ENCODE measurements at regions not wholly inside any gene's neighbourhood (a gene's known extent, or its start where the extent isn't known, plus 50 kb on each side); places are given as distances from the start of the nearest gene placed in this dataset.

DNA sequence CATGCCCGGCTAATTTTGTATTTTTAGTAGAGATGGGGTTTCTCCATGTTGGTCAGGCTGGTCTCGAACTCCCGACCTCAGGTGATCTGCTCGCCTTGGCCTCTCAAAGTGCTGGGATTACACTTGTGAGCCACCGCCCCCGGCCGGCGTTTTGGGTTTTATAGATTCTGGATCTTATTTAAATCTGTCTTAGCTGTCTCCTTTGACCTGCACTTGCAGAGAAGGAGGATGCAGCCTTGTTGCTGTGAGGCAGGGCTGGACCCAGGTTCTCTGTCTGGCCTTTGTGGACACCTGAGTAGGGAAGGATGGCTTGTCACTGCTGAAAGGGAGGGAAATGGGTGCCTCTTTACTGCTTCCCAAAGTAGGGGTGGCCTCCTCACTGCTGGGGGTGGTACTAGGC, 83.0 kb upstream of the HS6ST1 start:
- no peak for DNase-seq (ENCODE audit: low read depth in 2 of 2)

DNA sequence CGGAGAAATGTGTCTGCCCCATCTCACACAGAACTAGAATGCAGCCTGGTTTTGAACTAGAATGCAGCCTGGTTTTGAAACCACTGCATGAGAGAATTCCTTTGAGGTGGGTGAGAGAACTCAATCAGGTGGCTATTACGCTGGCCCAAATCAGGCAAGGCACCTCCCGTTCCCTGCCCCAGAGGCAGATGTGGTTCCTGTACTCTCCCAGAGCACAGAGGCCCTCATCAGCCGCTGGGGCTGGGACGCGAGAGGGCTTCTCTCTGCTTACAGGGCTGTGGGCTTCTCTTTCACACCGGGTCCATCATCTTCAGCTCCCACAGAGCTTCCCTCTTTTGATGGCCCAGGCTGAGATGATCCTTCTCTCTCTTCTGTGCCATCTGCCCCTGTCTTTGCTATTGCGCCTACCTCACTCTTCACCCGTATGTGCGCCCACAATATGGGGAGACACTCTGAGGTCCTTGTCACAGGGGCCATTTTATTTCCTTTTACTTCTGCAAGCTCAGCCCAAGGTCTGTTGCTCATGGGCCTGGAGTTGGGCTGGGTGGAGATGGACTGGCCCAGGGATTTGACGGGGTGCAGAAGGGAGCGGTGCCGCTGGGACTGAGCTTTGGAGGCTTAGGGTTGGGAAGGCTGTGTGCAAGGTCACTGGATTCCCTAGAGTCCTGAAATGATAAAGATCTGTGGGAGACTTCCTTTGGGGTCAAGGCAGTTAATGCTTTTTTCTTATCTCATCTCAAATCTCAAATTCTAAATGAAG, 84.4 kb upstream of the HS6ST1 start:
- no peak for DNase-seq (ENCODE audit: low read depth in 2 of 2)

DNA sequence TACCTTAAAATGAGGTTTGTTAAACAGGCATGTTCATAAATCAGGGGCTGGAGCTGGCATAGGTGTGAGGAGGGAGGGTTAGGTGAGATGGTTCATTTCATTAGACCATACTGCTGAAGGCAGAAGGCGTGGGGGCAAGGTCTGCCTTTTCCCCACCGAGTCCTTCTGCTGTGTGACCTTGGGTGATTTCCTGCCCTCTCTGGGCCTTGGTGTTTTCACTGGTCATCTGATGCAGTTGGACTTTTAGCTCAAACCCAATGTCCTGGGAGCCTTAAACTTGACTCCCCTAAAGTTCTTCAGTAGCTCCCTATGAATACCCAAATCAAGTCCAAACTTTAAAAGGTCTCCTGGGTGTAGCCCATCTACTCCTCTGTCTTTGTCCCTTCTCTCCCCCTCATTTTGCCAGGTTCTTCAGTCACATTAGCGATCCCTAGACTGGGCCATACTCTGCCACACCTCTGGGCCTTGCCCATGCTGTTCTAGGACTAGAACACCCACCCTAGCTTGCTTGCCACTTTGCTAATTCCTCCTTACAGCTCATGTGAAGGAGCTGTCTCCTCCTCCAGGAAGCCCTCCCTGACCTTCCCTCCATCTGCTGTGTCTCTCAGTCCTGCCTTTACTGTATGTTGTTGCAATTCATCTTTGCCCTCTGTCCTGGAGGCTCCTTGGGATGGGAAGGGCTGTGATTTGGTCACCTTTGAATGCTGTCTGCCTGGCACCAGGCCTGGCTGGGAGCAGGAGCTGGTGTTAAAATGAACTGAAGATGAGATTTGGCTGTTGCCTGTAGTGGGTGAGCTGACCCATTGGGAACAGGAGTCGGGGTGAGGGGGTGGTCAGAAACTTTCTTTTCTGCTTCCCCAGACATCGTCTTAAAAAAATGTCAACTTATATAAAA, 85.4 kb upstream of the HS6ST1 start:
- DNase-seq (ENCODE audit: low read depth in 2 of 2), result no peak

DNA sequence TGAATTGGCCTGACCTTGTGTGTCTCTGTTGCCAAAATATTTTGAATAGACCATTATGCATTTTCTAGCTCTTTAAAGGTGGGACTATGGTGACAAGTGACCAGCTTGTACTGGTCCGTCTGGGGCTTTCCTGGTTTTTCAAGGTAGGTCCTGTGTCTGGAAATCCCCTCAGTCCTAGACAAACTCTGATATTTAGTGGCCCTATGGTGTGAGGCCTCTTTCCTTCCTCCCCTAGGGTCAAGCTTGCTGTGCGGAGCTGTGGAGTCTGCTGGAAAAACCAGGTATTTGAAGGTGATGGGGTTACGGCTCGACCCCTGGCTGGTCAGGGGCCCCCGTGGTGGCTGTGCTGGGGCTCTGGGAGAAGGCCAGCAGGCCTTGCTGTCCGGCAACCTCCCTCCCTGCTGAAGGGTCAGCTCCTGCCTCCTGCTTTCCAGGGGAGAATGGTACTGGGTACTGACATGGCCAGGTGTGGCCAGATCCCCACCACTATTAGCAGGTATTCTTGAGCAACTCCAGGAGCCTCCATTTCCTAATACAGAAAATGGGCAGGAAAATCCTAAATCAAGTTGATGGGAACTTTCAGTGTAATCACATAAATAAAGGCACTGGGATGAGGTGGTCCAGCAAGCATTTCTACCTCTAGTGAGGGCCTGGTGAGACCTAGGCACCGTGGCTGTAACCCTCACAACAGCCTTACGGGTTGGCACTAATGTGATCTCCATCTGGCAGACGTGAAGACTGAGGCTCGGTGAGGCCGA, 86.2 kb upstream of the HS6ST1 start:
- no peak for DNase-seq (ENCODE audit: low read depth in 2 of 2)

DNA sequence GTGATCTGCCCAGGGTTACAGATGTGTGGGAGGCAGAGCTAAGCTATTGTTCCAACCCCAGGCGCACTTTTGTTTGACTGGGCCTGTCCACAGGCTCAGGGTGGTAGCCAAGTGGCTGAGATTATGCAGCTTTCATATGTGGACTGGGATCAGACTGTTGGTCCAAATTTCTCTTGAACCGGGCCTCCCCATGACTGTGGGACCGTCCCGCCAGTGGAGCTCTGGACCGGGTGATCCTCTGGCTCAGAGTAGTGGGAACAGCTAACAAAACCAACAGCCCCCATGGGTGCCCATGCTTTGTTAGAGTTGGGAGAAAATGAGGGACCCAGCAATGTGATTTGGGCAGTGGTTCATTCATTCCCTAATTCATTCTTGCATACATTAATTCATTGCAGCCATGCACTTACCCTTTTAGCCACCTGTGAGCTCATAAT, 86.8 kb upstream of the HS6ST1 start:
- DNase-seq (ENCODE audit: low read depth in 2 of 2), result no peak

DNA sequence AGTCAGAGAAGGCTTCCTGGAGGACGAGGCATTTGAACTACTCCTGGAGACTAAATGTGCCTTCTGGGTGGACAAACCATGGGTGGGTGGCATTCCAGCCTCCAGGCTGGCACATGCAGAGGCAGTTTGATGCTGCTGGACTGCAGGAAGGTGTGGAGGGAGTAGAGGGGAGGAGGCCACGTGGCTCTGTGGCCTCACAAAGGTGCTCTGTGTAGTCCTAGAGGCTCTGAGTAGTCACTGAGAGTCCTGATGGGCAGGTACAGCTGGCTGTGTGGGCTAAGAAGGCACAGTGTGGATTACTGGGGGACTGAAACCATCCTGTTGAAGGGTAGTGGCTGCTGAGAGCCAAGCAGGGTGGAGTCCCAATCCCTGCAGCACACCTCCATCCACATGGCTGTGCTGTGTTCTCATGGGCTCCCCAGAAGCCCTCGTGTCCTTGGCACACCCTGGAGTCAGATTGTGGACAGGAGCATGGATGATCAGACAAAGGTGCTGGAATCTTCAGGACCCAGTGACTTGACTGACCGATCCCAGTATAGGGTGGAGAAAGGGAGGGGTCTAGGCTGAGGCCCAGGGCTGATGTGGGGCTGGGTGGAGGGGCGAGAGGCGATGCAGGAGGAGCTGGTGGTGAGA, 87.4 kb upstream of the HS6ST1 start:
- no peak for DNase-seq (ENCODE audit: low read depth in 2 of 2)

DNA sequence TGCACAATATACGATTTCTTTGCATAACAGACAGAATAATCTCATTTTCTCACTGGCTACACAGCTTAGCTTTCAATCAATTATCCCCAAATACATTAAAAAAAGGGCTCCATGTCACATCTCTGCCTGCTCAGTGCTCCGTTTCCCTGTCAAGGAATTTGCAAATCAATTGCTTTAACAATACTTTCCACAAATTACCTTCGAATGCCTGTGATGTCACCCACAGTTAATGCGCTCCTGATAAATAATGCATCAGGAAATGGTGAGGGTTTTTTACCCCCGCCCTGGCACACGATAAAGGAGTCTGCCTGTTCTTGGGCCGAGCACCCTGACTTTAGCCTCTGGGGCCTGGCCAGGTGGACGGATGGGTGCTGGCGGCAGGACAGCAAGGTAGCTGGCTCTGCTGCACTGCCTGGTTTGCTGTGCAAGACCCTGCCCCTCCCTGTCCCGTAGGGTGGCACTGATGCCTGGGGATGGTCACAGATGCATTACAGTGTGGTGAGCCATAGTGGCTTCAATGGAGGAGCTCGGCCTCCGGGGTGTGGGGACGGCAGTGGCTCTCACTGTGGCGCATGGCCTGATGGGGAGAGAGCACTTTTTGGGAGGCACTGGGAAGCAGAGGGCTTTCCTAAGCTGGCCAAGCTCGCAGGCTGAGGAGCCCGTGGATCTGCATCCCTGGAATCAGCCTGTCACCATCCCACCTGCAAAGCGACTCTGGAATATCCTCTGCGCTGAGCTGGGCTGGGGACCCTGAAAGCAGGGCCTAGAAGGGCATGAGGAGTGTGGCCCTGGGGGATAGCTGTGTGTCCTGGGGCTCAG, 88.3 kb upstream of the HS6ST1 start:
- no peak for DNase-seq (ENCODE audit: low read depth in 2 of 2)

DNA sequence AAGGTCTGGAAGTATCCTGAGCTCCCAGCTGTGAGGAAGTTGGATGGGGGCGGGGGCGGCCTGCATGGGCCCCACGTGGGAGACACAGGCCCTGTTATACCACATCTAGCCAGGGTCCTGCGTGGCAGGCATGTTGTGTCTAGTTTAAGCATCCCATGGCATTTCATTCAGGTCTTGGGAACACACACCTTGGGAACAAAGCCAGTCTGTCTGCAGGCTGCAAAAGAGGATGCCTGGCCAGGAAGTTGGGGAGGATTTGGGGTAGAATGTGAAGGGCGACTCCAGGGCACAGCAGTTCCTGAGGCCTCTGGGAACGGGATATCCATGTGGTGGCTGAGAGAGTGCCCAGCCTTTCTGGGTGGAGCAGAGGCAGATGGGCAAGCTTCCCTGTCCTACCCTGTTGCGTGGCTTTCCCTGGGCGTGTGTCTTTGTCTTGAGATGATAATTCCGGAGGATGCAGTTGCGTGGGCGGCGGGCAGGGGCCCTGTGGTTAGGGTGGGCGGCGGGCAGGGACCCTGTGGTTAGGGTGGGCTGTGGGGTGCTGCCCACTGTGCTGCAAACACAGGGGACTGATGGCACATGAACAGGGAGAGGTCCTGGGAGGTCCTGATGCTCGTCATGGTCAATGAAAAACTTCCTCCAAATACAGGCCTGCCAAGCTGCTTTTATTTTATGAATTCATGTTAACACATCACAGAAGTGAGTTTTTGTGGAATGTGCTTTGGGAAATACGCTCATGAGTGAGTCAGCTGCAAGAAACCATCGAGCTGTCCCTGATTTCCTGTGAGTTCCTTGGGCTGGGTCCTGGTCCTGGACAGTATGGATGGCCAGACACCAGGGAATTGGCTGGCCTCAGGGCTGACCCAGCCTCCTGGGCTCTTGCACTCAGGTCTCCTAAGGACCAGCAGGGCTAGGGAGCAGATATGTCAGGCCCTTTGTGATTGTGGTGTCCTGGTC, 90.0 kb upstream of the HS6ST1 start:
- DNase-seq (ENCODE audit: low read depth in 2 of 2), result no peak

DNA sequence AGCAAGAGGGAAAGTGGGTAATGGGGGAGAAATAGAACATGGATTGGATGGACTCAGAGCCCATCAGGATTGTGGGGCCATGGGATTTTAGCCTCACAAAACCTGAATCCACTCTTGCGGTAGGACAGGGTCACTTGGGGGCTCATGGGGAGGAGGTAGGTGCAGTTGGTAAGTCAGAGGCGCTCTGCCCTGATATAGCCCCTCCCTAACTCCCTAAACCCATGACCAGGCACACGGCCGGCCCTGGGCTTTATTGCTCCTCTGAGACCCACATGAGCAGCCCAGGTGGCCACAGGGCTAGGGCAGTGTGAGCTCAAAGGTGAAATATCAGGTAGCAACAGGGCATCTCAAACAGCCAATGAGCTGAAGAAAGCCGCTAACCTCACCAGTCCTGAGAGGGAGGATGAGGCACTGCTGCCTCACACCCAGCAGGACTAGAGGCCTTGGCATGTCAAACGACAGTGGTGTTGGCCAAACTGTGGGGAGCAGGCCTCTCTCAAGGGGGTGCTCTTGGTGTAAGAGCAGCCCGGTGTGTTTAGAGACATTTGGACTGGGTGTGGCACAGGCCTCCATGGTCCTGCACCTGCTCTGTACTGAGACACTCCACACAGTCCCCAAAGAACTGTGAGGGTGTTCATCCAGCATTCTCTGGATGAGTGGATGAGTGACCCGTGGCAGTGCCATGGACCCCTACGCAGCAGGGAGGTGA, 90.8 kb upstream of the HS6ST1 start:
- no peak for DNase-seq (ENCODE audit: low read depth in 2 of 2)

DNA sequence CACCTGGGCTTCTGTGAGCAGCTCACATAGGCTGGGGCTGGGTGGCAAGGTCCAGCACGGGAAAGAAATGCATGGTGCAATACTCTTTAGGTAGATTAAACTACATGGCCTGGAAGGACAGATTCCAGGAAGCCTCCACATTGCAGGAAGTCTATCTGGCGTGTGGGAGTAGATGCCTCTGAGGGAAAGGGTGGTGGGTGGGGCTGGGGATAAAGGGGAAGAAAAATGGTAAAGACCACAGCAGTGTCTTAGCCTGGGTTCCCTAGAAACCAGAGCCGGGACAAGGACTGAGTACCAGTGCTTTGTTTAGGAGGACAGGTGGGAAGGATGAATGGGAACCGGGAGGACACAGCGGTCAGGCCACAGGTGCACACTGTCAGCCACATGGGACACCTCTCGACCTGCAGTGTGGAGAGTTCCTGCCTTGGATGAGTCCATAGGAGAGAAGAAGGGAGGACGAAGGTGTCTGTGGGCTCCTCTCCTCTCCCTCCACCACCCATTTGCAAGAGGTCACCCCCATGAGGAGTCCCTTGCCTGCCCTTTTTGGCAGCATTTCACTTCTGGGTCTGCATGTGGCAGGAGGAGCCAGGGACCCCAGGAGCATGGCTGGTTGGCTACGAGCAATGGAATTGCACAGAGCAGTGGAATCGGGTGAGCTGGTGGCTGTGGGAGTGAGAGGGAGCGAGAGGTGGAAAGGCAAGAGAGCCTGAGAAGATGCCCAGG, 91.5 kb upstream of the HS6ST1 start:
- no peak for DNase-seq (ENCODE audit: low read depth in 2 of 2)

DNA sequence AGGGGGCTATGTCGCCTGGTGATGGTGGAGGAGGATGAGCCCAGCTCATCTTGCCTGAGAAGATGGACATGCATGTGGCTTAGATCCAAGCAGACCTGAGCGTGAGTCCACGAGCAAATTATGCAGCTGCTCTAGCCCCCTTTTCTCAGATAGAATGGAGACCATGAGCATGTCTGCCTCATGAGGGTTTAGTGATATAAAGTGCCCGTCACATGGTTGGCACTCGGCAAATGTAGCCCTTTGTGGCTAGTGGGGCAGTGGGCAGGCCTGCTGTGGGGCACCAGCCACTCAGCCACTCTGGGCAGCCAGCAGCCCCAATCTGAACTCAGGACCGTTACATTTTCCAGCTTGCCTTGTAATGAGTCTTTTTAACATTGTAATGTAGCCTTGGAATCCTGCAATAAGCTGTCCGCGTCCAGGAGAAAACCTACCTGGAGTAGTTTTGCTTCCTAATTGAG, 92.1 kb upstream of the HS6ST1 start:
- no peak for DNase-seq (ENCODE audit: low read depth in 2 of 2)

DNA sequence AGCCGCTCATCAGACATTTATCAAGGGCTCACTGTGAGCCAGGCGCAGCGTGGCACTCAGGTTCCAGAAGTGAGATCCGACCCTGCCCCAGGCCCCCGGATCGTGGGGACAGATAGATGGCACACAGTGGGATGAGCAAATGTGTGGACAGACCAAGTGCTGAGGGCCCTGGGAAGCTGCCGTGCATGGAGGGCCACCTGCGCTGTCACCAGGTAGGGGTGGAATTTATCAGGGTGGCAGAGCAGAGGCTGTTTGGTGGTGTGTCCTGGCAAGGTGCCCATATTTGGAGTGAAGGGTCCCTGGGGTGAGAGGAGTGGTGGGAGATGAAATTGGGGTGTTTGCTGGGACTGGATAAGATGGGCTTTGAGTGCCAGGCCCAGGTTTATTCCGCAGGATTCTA, 92.8 kb upstream of the HS6ST1 start:
- no peak for DNase-seq (ENCODE audit: low read depth in 2 of 2)

DNA sequence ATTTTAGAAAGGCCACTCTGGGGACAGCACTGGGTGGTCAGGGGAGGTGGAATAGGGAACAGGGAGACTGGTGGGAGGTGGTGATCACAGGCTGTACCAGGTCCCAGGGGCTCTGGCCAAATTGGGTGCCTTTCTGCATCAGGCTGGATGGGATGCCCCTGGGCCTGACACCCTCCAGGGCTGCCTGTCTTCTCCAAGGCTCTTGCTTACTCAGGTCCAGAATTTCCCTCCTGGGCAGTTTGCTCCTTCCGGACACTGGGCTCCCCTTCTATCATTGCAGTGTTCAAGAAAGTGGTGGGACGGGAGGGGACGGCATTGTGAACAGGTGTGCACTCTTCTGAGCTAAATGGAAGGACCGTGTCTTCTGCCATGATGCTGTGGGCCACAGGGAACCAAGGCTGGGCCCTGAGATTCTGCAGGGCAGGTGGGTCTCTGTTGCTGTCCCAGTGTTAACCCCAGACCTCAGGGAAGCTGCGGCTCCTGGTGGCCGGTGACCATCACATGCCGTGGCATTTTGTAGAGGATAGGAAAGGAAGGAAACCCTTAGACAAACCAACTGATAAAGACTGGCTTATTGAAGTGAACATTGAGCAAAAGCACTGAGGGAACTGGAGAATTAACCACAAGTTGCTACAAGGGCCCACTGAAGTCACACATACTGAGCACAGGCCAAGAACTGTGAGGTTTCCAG, 93.7 kb upstream of the HS6ST1 start:
- no peak for DNase-seq (ENCODE audit: low read depth in 2 of 2)

DNA sequence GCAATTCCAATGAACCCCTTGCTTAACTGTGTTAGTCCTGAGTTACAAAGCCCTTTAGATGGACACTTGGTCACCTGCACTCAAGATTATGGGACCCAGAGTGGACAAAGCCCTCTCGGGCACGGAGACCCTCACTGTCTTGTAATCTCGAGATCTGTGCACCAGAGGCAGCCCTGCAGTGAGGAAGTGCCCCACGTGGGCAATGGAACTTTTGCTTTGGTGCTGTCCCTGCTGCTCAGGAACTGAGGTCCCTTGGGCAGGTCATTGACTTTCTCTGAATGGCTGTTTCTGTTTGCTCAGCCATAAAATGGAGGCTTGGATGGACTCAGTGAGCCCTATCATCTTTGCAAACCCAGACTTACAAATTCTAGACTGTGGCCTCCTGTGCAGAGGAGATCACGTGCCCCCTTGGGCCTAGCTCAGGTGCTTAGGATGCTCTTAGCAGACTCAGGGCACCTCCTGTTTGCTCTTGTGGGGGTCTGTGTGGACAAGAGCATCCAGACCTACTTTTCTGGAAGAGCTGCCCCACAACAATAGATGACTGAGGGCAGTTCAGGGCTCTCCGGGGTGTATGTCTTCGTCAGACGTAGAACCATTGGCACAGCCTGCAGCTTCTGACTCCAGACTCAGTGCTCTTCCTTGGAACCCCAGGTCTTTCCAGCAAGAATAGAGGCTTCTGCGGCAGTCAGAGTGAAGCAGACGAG, 94.5 kb upstream of the HS6ST1 start:
- no peak for DNase-seq (ENCODE audit: low read depth in 2 of 2)

DNA sequence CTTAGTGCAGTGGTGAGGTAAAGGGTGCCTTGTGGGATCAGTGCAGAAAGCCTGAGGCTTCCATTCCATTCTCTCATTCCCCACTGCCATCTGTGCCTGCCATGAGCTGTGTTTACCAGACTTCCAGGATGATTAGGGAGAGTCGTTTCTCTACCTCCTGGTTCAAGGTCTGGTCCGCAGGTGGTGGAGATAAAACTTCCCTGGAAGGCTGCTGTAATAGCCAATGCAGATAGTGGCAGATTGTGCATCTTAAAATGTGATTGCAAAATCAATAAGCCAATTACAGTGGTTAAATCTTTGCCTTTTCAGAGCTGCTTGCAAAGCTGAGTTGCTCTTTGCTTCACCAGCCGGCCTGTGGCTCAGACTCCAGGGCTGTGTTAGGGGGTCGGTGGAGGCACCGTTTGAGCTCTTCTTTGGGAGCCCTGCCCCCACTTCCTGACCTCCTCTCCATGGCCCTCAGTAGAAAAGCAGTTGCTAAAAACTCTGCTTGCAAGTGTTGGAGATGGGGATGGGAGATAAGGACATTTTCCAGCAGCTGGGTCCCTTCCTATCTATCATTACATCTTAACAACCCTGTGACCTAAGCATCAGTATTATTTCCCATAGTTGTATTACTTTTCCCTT, 95.2 kb upstream of the HS6ST1 start:
- DNase-seq (ENCODE audit: low read depth in 2 of 2), result no peak

DNA sequence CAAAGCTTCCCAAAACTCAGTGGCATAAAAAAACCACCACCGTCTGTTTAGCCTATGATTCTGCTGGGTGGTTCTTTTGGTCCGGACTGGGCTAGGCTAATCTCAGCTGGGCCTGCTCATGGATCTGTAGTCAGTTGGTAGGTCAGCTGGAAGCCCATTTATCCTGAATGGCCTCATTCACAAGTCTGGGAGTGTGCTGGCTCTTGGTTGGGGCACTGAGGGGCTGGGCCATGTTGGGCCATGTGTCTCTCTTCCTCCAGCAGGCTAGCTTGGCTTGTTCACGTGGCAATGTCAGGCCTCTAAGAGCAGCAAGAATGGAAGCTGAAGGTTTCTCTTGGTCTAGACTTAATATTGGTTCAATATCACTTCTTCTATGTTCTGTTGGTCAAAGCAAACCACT, 95.7 kb upstream of the HS6ST1 start:
- DNase-seq (ENCODE audit: low read depth in 2 of 2), result no peak
